SK-N-SH treated with all-trans-retinoic acid at 6 μM for 48 hours (cell line): ENCODE measurements at regions not wholly inside any gene's neighbourhood (a gene's known extent, or its start where the extent isn't known, plus 50 kb on each side); places are given as distances from the start of the nearest gene placed in this dataset.

Experiments used
- ATAC-seq: fragments of 200-7000 bp; cut with Tn5 transposase; 3 replicates; pipeline ENCODE4 v1.9.1; 2020; ENCODE audit warnings: mild to moderate bottlenecking, moderate library complexity
- ARNTL ChIP-seq: fragments of 450-650 bp; formaldehyde crosslinking; IDR thresholded peaks from 2 replicates; pipeline ENCODE4 v1.5.0; 2020; ENCODE audit warnings: low read depth, mild to moderate bottlenecking, moderate library complexity, borderline replicate concordance
- BACH2 ChIP-seq: fragments of 250-450 bp; sonication (Bioruptor Pico); IDR thresholded peaks from 2 replicates; pipeline ENCODE4 v1.9.0; 2021; ENCODE audit warnings: mild to moderate bottlenecking, borderline replicate concordance
- CSDC2 ChIP-seq: fragments of 250-450 bp; sonication (Bioruptor Pico); IDR thresholded peaks from 2 replicates; pipeline ENCODE4 v1.5.0; 2020; ENCODE audit warnings: mild to moderate bottlenecking, moderate library complexity
- ESRRG ChIP-seq: fragments of 250-450 bp; sonication (Bioruptor Pico); IDR thresholded peaks from 2 replicates; pipeline ENCODE4 v1.6.1; 2021; ENCODE audit warnings: mild to moderate bottlenecking
- GLIS3 ChIP-seq: fragments of 250-450 bp; sonication (Bioruptor Pico); IDR thresholded peaks from 2 replicates; pipeline ENCODE4 v1.5.0; 2020; ENCODE audit warnings: mild to moderate bottlenecking, moderate library complexity
- ISL1 ChIP-seq: fragments of 250-450 bp; sonication (Bioruptor Pico); IDR thresholded peaks from 2 replicates; pipeline ENCODE4 v2.1.2; 2022; ENCODE audit warnings: mild to moderate bottlenecking, moderate library complexity
- PPARA ChIP-seq: fragments of 250-450 bp; sonication (Bioruptor Pico); IDR thresholded peaks from 2 replicates; pipeline ENCODE4 v1.5.0; 2020; ENCODE audit warnings: mild to moderate bottlenecking, borderline replicate concordance
- RARB ChIP-seq: fragments of 250-450 bp; sonication (Bioruptor Pico); IDR thresholded peaks from 2 replicates; pipeline ENCODE4 v1.8.0; 2021; ENCODE audit warnings: mild to moderate bottlenecking, moderate library complexity
- SNAI2 ChIP-seq: fragments of 250-450 bp; sonication (Bioruptor Pico); IDR thresholded peaks from 2 replicates; pipeline ENCODE4 v1.5.0; 2020; ENCODE audit warnings: mild to moderate bottlenecking, moderate library complexity
- TCF4 ChIP-seq: fragments of 250-450 bp; sonication (Bioruptor Pico); IDR thresholded peaks from 2 replicates; pipeline ENCODE4 v1.8.0; 2021; ENCODE audit warnings: mild to moderate bottlenecking, moderate library complexity, borderline replicate concordance
- TOX ChIP-seq: fragments of 250-450 bp; sonication (Bioruptor Pico); IDR thresholded peaks from 2 replicates; pipeline ENCODE4 v1.8.0; 2021; ENCODE audit warnings: mild to moderate bottlenecking, moderate library complexity, borderline replicate concordance
- ZC3H10 ChIP-seq: fragments of 250-450 bp; sonication (Bioruptor Pico); IDR thresholded peaks from 2 replicates; pipeline ENCODE4 v1.5.1; 2021; ENCODE audit warnings: mild to moderate bottlenecking, moderate library complexity
- ZFP3 ChIP-seq: fragments of 250-450 bp; sonication (Bioruptor Pico); IDR thresholded peaks from 2 replicates; pipeline ENCODE4 v1.5.0; 2020; ENCODE audit warnings: mild to moderate bottlenecking, moderate library complexity
- ZFP30 ChIP-seq: fragments of 450-650 bp; formaldehyde crosslinking; IDR thresholded peaks from 2 replicates; pipeline ENCODE4 v1.5.0; 2022; ENCODE audit warnings: mild to moderate bottlenecking, moderate library complexity
- ZNF565 ChIP-seq: fragments of 450-650 bp; formaldehyde crosslinking; conservative IDR thresholded peaks from 2 replicates; pipeline ENCODE4 v1.5.0; 2020; ENCODE audit warnings: low read depth, mild to moderate bottlenecking, moderate library complexity
- ZNF70 ChIP-seq: fragments of 450-650 bp; formaldehyde crosslinking; IDR thresholded peaks from 2 replicates; pipeline ENCODE4 v1.5.0; 2020; ENCODE audit warnings: mild to moderate bottlenecking, moderate library complexity
- ZNF8 ChIP-seq: fragments of 450-650 bp; formaldehyde crosslinking; IDR thresholded peaks from 2 replicates; pipeline ENCODE4 v1.5.0; 2020; ENCODE audit warnings: mild to moderate bottlenecking, moderate library complexity
- TF ChIP-seq, protein P1 (sequence below): fragments of 250-450 bp; sonication (Bioruptor Pico); IDR thresholded peaks from 2 replicates; pipeline ENCODE4 v1.8.0; 2020; ENCODE audit warnings: mild to moderate bottlenecking, moderate library complexity, borderline replicate concordance
- TF ChIP-seq, protein P2 (sequence below): fragments of 250-450 bp; sonication (Bioruptor Pico); IDR thresholded peaks from 2 replicates; pipeline ENCODE4 v1.5.1; 2020; ENCODE audit warnings: low read depth, mild to moderate bottlenecking, moderate library complexity
- TF ChIP-seq, protein P3 (sequence below): fragments of 250-450 bp; sonication (Bioruptor Pico); IDR thresholded peaks from 2 replicates; pipeline ENCODE4 v1.5.0; 2020; ENCODE audit warnings: mild to moderate bottlenecking, moderate library complexity
- TF ChIP-seq, protein P4 (sequence below): fragments of 250-450 bp; sonication (Bioruptor Pico); IDR thresholded peaks from 2 replicates; pipeline ENCODE4 v1.8.0; 2021; ENCODE audit warnings: low read depth, mild to moderate bottlenecking, moderate library complexity, borderline replicate concordance
- TF ChIP-seq, protein P5 (sequence below): fragments of 250-450 bp; sonication (Bioruptor Pico); IDR thresholded peaks from 2 replicates; pipeline ENCODE4 v1.5.1; 2021; ENCODE audit warnings: mild to moderate bottlenecking, moderate library complexity

DNA sequence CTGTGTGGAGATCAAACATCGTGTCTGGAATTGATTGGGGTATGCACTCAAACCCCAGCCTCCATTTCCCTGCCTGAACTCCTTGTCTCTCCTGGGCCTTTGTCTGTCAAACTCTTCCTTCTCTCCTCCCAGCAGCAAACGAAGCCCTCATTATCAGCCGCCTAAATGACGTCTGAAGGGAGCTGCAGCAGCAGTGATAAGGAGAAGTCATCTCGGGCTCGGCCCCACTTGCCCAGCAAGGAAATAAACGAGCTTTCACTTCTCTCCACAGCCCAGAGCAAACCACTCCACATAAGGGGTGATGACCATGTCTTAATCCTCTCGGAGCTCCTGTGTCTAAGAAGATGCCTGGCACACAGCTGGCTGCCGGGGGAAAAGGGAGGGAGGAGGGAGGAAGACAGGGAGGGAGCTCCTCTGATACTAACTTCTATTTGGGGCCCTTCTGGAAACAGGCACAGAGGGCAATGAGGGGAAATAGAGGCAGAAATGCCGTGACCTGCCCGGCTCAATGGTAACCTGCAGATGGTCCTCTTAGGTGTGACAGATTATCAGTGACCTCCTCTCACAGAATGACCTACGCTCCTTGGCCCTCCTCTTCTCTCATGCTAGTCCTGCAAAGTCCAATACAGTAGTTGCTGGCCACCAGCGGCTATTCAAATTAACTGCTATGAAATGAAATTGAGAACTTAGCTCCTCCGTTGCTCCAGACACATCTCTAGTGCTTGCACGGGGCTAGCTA, 100.4 kb downstream of the PXDC1 start:
- TF ChIP-seq PPARA (no peak), TCF4 (CRISPR knock-in tag) (no peak), TOX (CRISPR knock-in tag) (no peak), ZNF565 (CRISPR knock-in tag) (no peak), CSDC2 (CRISPR knock-in tag) (no peak), SNAI2 (no peak), GLIS3 (CRISPR knock-in tag) (no peak), BACH2 (CRISPR knock-in tag) (no peak), ARNTL (CRISPR knock-in tag) (no peak), ESRRG (no peak), ZFP30 (CRISPR knock-in tag) (no peak), ZFP3 (CRISPR knock-in tag) (no peak)
- TF ChIP-seq, protein P1, sequence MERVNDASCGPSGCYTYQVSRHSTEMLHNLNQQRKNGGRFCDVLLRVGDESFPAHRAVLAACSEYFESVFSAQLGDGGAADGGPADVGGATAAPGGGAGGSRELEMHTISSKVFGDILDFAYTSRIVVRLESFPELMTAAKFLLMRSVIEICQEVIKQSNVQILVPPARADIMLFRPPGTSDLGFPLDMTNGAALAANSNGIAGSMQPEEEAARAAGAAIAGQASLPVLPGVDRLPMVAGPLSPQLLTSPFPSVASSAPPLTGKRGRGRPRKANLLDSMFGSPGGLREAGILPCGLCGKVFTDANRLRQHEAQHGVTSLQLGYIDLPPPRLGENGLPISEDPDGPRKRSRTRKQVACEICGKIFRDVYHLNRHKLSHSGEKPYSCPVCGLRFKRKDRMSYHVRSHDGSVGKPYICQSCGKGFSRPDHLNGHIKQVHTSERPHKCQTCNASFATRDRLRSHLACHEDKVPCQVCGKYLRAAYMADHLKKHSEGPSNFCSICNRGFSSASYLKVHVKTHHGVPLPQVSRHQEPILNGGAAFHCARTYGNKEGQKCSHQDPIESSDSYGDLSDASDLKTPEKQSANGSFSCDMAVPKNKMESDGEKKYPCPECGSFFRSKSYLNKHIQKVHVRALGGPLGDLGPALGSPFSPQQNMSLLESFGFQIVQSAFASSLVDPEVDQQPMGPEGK (CRISPR knock-in tag): no peak
- TF ChIP-seq, protein P2, sequence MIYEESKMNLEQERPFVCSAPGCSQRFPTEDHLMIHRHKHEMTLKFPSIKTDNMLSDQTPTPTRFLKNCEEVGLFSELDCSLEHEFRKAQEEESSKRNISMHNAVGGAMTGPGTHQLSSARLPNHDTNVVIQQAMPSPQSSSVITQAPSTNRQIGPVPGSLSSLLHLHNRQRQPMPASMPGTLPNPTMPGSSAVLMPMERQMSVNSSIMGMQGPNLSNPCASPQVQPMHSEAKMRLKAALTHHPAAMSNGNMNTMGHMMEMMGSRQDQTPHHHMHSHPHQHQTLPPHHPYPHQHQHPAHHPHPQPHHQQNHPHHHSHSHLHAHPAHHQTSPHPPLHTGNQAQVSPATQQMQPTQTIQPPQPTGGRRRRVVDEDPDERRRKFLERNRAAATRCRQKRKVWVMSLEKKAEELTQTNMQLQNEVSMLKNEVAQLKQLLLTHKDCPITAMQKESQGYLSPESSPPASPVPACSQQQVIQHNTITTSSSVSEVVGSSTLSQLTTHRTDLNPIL (CRISPR knock-in tag): no peak
- TF ChIP-seq, protein P3, sequence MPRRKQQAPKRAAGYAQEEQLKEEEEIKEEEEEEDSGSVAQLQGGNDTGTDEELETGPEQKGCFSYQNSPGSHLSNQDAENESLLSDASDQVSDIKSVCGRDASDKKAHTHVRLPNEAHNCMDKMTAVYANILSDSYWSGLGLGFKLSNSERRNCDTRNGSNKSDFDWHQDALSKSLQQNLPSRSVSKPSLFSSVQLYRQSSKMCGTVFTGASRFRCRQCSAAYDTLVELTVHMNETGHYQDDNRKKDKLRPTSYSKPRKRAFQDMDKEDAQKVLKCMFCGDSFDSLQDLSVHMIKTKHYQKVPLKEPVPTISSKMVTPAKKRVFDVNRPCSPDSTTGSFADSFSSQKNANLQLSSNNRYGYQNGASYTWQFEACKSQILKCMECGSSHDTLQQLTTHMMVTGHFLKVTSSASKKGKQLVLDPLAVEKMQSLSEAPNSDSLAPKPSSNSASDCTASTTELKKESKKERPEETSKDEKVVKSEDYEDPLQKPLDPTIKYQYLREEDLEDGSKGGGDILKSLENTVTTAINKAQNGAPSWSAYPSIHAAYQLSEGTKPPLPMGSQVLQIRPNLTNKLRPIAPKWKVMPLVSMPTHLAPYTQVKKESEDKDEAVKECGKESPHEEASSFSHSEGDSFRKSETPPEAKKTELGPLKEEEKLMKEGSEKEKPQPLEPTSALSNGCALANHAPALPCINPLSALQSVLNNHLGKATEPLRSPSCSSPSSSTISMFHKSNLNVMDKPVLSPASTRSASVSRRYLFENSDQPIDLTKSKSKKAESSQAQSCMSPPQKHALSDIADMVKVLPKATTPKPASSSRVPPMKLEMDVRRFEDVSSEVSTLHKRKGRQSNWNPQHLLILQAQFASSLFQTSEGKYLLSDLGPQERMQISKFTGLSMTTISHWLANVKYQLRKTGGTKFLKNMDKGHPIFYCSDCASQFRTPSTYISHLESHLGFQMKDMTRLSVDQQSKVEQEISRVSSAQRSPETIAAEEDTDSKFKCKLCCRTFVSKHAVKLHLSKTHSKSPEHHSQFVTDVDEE (CRISPR knock-in tag): no peak
- TF ChIP-seq, protein P4, sequence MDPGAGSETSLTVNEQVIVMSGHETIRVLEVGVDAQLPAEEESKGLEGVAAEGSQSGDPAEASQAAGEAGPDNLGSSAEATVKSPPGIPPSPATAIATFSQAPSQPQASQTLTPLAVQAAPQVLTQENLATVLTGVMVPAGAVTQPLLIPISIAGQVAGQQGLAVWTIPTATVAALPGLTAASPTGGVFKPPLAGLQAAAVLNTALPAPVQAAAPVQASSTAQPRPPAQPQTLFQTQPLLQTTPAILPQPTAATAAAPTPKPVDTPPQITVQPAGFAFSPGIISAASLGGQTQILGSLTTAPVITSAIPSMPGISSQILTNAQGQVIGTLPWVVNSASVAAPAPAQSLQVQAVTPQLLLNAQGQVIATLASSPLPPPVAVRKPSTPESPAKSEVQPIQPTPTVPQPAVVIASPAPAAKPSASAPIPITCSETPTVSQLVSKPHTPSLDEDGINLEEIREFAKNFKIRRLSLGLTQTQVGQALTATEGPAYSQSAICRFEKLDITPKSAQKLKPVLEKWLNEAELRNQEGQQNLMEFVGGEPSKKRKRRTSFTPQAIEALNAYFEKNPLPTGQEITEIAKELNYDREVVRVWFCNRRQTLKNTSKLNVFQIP (CRISPR knock-in tag): no peak
- ATAC-seq: no peak

DNA sequence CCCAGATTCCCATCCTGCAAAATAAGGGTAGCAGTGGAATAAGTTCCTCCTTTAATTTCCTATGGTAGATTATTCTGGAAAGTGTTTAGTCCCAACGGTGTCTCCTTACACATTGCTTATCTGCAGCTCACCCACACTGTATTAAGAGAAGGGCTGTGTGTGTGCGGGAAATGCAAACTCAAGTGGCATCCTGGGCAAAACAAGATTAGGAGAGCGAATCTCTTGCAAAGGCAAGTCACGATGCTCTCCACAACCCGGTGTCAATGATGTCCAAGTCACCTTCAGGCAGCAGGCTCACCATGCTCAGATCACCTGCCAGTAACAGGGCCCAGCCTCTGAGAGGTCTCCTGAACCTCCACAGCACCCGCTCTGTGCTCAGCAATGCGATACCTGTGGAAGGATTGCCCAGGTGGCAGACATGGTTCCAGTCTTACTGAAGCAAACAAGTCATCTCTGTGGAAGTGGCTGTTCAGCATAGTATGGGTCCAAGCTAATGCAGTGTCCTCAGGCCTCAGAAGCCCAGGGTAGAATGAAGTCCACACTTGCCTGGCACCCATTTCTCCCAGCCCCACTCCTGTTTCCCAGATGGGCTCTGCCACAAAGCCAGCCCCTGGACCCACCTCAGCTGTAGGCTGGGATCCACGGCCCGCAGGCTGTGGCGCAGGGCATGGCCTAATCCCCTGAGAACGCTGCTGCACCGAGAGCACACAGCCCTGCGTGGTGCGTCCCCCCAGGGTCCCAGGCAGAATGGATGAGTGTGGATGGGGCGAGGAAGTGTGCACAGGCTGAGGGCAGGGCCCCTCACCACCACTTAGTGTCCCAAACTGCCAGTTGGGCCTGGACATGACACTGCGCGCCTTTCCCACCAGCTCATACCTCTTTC, 101.2 kb downstream of the PXDC1 start:
- no peak for ATAC-seq
- TF ChIP-seq RARB (CRISPR knock-in tag): no peak
- TF ChIP-seq, protein P2 (CRISPR knock-in tag): no peak
- no peak for TF ChIP-seq ZNF8 (CRISPR knock-in tag)
- TF ChIP-seq PPARA: no peak
- TF ChIP-seq ZNF70 (CRISPR knock-in tag): no peak
- no peak for TF ChIP-seq BACH2 (CRISPR knock-in tag)
- TF ChIP-seq, protein P5, sequence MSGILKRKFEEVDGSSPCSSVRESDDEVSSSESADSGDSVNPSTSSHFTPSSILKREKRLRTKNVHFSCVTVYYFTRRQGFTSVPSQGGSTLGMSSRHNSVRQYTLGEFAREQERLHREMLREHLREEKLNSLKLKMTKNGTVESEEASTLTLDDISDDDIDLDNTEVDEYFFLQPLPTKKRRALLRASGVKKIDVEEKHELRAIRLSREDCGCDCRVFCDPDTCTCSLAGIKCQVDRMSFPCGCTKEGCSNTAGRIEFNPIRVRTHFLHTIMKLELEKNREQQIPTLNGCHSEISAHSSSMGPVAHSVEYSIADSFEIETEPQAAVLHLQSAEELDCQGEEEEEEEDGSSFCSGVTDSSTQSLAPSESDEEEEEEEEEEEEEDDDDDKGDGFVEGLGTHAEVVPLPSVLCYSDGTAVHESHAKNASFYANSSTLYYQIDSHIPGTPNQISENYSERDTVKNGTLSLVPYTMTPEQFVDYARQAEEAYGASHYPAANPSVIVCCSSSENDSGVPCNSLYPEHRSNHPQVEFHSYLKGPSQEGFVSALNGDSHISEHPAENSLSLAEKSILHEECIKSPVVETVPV (CRISPR knock-in tag): no peak
- TF ChIP-seq, protein P4 (CRISPR knock-in tag): no peak
- no peak for TF ChIP-seq ISL1
- no peak for TF ChIP-seq GLIS3 (CRISPR knock-in tag)
- TF ChIP-seq TCF4 (CRISPR knock-in tag): no peak
- no peak for TF ChIP-seq SNAI2
- TF ChIP-seq ESRRG: no peak
- no peak for TF ChIP-seq CSDC2 (CRISPR knock-in tag)
- TF ChIP-seq ZFP3 (CRISPR knock-in tag): no peak
- no peak for TF ChIP-seq ZFP30 (CRISPR knock-in tag)
- TF ChIP-seq ZC3H10 (CRISPR knock-in tag): no peak
- TF ChIP-seq ZNF565 (CRISPR knock-in tag): no peak
- no peak for TF ChIP-seq ARNTL (CRISPR knock-in tag)
